ENCODE measurements at regions not wholly inside any gene's neighbourhood (a gene's known extent, or its start where the extent isn't known, plus 50 kb on each side); places are given as distances from the start of the nearest gene placed in this dataset.

DNA sequence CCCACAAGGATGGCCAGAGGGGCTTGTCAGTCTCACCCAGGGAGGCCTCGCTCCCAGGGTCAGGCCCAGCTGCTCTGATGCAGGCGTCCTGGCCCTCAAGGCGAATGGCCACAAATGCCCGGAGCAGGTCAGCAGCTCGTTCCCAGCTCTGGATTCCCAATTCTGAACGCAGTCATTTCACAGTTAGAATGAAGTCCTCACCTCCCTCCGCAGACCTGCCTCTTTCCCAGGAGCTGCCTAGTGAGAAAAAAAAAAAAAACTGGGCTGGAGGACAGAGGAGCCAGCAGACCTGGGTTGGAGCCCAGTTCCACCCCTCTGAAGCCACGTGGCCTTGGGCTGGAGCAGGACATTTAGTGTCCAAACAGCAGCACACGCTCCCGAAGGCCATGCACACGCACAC is 62.2 kb upstream of the DIO3 start:
- H3K79me2 ChIP-seq (replicated peaks; ENCODE audit: insufficient read depth, low read length): no peaks in the 10 kb centered on the region
- H3F3A ChIP-seq (ENCODE audit: insufficient read depth, low read length, poor library complexity, severe bottlenecking): no peaks in the 10 kb centered on the region
- TF ChIP-seq EP300 (conservative IDR thresholded peaks at IDR 0.05; ENCODE audit: poor library complexity, severe bottlenecking) (no peak), SMC3 (conservative IDR thresholded peaks at IDR 0.05; ENCODE audit: poor library complexity) (no peak), TAF1 (IDR thresholded peaks at IDR 0.05; ENCODE audit: low read depth) (no peak), RAD21 (conservative IDR thresholded peaks at IDR 0.05) (no peak), POLR2AphosphoS5 (IDR thresholded peaks at IDR 0.05) (no peak), EZH2 (IDR thresholded peaks at IDR 0.05; ENCODE audit: borderline replicate concordance, insufficient read depth, low read length, poor library complexity, severe bottlenecking) (no peak), MXI1 (conservative IDR thresholded peaks at IDR 0.05; ENCODE audit: poor library complexity, severe bottlenecking) (no peak)
- TF ChIP-seq, protein P1, sequence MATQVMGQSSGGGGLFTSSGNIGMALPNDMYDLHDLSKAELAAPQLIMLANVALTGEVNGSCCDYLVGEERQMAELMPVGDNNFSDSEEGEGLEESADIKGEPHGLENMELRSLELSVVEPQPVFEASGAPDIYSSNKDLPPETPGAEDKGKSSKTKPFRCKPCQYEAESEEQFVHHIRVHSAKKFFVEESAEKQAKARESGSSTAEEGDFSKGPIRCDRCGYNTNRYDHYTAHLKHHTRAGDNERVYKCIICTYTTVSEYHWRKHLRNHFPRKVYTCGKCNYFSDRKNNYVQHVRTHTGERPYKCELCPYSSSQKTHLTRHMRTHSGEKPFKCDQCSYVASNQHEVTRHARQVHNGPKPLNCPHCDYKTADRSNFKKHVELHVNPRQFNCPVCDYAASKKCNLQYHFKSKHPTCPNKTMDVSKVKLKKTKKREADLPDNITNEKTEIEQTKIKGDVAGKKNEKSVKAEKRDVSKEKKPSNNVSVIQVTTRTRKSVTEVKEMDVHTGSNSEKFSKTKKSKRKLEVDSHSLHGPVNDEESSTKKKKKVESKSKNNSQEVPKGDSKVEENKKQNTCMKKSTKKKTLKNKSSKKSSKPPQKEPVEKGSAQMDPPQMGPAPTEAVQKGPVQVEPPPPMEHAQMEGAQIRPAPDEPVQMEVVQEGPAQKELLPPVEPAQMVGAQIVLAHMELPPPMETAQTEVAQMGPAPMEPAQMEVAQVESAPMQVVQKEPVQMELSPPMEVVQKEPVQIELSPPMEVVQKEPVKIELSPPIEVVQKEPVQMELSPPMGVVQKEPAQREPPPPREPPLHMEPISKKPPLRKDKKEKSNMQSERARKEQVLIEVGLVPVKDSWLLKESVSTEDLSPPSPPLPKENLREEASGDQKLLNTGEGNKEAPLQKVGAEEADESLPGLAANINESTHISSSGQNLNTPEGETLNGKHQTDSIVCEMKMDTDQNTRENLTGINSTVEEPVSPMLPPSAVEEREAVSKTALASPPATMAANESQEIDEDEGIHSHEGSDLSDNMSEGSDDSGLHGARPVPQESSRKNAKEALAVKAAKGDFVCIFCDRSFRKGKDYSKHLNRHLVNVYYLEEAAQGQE (IDR thresholded peaks at IDR 0.05; ENCODE audit: borderline replicate concordance): no peak
- TF ChIP-seq, protein P2, sequence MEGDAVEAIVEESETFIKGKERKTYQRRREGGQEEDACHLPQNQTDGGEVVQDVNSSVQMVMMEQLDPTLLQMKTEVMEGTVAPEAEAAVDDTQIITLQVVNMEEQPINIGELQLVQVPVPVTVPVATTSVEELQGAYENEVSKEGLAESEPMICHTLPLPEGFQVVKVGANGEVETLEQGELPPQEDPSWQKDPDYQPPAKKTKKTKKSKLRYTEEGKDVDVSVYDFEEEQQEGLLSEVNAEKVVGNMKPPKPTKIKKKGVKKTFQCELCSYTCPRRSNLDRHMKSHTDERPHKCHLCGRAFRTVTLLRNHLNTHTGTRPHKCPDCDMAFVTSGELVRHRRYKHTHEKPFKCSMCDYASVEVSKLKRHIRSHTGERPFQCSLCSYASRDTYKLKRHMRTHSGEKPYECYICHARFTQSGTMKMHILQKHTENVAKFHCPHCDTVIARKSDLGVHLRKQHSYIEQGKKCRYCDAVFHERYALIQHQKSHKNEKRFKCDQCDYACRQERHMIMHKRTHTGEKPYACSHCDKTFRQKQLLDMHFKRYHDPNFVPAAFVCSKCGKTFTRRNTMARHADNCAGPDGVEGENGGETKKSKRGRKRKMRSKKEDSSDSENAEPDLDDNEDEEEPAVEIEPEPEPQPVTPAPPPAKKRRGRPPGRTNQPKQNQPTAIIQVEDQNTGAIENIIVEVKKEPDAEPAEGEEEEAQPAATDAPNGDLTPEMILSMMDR (IDR thresholded peaks at IDR 0.05; ENCODE audit: poor library complexity, severe bottlenecking): no peak
- H4K20me1 ChIP-seq (ENCODE audit: insufficient read depth): no peaks in the 10 kb centered on the region
- no peak overlapping the region for H3K27ac ChIP-seq (ENCODE audit: low read length)
- H3K4me3 ChIP-seq (ENCODE audit: low read length): no peak overlapping the region
- H2AFZ ChIP-seq (ENCODE audit: low read depth, low read length): no peak overlapping the region
- no peaks in the 10 kb centered on the region for H3K36me3 ChIP-seq (ENCODE audit: insufficient read depth, low read length)
- no peak overlapping the region for H3K4me2 ChIP-seq (ENCODE audit: low read length)
- no peaks in the 10 kb centered on the region for H3K9me3 ChIP-seq (ENCODE audit: low read length)
- no peaks in the 10 kb centered on the region for H3K9me2 ChIP-seq (ENCODE audit: insufficient read depth, low read length)
- no peak overlapping the region for H3K9ac ChIP-seq (ENCODE audit: low read length)
- no peaks in the 10 kb centered on the region for H3K27me3 ChIP-seq (ENCODE audit: insufficient read depth, low read depth, low read length)

DNA sequence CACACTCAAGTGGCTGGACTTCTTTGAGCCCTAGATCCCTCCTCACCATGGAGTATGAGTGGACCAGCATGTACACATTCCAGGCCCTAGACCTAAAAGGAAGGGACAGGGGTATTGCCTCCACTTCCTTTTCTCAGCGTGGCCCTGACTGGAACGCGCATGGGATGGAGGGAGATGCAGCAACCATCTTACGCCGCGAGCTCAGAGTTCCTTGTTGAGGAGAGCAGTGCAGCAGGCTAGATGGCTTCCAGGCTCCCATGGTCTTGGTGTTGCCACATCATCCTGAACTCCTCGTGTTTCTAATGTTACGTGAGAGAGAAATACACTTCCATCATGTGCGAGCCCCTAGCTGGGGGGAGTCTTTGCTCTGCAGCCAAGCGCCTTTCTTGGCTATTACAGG is 61.8 kb upstream of the DIO3 start:
- no peak for TF ChIP-seq MXI1 (conservative IDR thresholded peaks at IDR 0.05; ENCODE audit: poor library complexity, severe bottlenecking)
- TF ChIP-seq SMC3 (conservative IDR thresholded peaks at IDR 0.05; ENCODE audit: poor library complexity): no peak
- TF ChIP-seq, protein P2 (IDR thresholded peaks at IDR 0.05; ENCODE audit: poor library complexity, severe bottlenecking): no peak
- TF ChIP-seq, protein P1 (IDR thresholded peaks at IDR 0.05; ENCODE audit: borderline replicate concordance): no peak
- no peak for TF ChIP-seq POLR2AphosphoS5 (IDR thresholded peaks at IDR 0.05)
- TF ChIP-seq EZH2 (IDR thresholded peaks at IDR 0.05; ENCODE audit: borderline replicate concordance, insufficient read depth, low read length, poor library complexity, severe bottlenecking): no peak
- no peak for TF ChIP-seq TAF1 (IDR thresholded peaks at IDR 0.05; ENCODE audit: low read depth)
- TF ChIP-seq EP300 (conservative IDR thresholded peaks at IDR 0.05; ENCODE audit: poor library complexity, severe bottlenecking): no peak
- no peak for TF ChIP-seq RAD21 (conservative IDR thresholded peaks at IDR 0.05)
- no peaks in the 10 kb centered on the region for H3K9me2 ChIP-seq (ENCODE audit: insufficient read depth, low read length)
- no peaks in the 10 kb centered on the region for H3F3A ChIP-seq (ENCODE audit: insufficient read depth, low read length, poor library complexity, severe bottlenecking)
- H3K9ac ChIP-seq (ENCODE audit: low read length): no peak overlapping the region
- H3K79me2 ChIP-seq (replicated peaks; ENCODE audit: insufficient read depth, low read length): no peaks in the 10 kb centered on the region
- no peaks in the 10 kb centered on the region for H3K27me3 ChIP-seq (ENCODE audit: insufficient read depth, low read depth, low read length)
- no peak overlapping the region for H2AFZ ChIP-seq (ENCODE audit: low read depth, low read length)
- H3K4me2 ChIP-seq (ENCODE audit: low read length): no peak overlapping the region
- H3K36me3 ChIP-seq (ENCODE audit: insufficient read depth, low read length): no peaks in the 10 kb centered on the region
- H3K9me3 ChIP-seq (ENCODE audit: low read length): no peaks in the 10 kb centered on the region
- no peak overlapping the region for H3K4me3 ChIP-seq (ENCODE audit: low read length)
- no peaks in the 10 kb centered on the region for H4K20me1 ChIP-seq (ENCODE audit: insufficient read depth)
- H3K27ac ChIP-seq (ENCODE audit: low read length): no peak overlapping the region

Measured in neural cell (in vitro differentiated cells).